ENCODE measurements at regions not wholly inside any gene's neighbourhood (a gene's known extent, or its start where the extent isn't known, plus 50 kb on each side); places are given as distances from the start of the nearest gene placed in this dataset.

DNA sequence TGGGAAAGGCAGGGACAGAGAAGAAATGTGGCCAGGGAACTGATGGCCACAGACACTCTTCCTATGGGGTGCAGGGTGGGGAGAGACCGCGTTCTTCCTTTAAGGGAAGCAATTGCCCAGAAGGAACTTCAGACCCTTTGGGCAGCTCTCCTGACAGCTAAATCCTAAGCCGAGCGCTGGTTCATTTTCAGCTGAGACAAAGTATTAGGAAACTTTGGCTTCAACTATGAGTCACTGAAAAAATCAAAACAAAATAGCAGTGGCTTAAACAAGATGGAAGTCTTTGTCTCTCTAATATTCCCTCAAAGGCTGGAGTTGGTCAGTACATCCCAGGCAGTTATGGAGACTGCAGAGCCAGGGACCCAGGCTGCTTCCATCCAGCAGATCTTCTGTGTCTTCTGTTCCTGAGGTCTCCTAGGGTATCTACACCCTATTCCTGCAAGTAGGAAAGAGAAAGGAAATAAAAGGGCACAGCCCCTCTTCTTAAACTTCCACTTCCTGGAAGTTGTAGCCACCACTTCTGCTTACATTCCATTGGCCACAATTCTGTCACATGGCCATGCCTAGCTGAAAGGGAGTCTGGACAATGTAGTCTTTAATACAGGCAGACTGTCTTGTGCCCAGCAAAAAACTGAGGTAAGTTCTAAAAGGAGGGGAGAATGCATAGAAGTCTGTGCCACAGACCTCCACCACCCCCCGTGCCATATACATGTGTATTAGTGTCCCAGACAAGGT lies 163.5 kb downstream of the KATNAL1 start:
- TF ChIP-seq, protein P1, sequence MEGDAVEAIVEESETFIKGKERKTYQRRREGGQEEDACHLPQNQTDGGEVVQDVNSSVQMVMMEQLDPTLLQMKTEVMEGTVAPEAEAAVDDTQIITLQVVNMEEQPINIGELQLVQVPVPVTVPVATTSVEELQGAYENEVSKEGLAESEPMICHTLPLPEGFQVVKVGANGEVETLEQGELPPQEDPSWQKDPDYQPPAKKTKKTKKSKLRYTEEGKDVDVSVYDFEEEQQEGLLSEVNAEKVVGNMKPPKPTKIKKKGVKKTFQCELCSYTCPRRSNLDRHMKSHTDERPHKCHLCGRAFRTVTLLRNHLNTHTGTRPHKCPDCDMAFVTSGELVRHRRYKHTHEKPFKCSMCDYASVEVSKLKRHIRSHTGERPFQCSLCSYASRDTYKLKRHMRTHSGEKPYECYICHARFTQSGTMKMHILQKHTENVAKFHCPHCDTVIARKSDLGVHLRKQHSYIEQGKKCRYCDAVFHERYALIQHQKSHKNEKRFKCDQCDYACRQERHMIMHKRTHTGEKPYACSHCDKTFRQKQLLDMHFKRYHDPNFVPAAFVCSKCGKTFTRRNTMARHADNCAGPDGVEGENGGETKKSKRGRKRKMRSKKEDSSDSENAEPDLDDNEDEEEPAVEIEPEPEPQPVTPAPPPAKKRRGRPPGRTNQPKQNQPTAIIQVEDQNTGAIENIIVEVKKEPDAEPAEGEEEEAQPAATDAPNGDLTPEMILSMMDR (IDR thresholded peaks at IDR 0.05; ENCODE audit: low read depth, low read length) = no peak
- no peak overlapping the region for H3K4me3 ChIP-seq (ENCODE audit: low read depth, low read length)

DNA sequence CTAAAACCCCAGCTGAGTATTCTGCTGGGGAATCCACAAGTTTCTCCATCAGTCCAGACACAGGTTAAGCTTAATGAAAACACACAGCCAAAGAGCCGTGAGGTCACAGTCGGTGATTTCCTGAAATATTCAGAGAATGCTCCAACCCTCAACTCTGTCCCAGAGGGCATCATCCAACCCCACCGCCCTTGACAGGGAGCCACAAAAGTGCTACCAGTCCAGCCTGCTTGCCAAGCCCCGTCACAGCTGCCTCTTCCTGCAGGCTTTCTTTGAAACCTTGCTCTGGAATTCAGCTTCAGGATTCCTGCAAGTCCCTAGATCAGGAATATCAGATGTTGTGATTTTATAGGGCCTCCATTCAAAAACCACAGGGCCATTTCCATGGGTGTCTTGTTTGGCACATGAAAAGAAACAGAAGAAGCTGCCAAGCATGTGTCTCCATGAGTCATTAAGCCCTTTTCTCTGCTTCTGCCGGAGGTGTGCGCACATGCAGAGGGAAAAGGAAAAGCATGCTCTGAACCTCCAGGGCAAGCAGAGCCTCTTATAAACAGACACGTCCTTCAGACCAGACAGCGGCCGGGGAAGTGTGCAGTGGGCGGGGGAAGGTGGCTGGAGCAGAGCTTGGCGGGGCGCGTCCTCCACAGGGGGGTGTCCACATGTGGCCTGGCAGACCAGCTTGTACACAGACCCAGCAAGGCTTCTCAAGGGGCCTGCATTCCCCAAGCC lies 164.7 kb downstream of the KATNAL1 start:
- no peak overlapping the region for H3K4me3 ChIP-seq (ENCODE audit: low read depth, low read length)
- TF ChIP-seq, protein P1 (IDR thresholded peaks at IDR 0.05; ENCODE audit: low read depth, low read length) = no peak

DNA sequence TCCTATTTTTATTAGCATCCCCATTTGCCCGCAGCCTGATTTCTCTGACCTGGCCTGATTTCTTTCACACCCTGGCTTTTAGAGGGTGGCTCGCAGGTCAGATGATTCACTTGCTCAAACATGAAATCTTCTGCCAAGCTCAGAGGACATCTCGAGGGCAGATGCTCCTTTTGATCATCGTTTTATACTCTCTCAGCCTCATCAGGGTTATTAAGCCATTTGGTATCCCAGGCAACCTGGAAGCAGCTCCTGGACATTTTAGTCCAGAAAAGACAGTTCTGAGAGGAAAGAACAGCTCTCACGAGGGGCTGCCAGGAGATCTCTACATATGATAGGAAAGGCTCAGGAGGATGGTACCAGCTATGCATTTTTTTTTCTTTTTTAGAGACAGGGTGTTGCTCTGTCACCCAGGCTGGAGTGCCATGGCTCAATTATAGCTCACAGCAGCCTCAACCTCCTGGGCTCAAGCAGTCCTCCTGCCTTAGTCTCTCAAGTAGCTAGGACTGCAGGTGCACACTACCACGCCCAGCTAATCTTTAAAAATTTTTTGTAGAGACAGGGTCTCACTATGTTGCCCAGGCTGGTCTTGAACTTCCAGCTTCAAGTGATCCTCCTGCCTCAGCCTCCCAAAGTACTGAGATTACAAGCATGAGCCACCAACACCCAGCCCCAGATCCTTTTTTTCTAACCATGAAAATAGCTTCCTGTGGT lies 165.4 kb downstream of the KATNAL1 start:
- no peak overlapping the region for H3K4me3 ChIP-seq (ENCODE audit: low read depth, low read length)
- TF ChIP-seq, protein P1 (IDR thresholded peaks at IDR 0.05; ENCODE audit: low read depth, low read length) = no peak

DNA sequence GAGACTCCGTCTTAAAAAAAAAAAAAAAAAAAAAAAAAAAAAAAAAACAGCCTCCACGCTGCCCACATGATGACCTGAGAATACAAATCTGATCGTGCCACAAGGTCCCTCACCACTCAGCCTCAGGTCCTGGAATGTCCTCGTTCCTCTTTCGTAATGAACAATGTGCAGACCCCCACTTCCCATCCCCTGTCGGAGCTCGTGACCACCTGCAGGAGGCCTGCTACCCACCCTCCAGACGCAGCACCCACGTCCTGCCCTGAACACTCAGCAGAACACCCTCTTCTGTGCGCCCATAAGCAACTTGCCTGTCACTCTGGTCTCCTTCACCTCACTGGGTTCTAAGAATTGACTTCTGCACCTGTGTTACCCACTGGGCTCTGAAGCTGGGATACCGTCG lies 166.4 kb downstream of the KATNAL1 start:
- H3K4me3 ChIP-seq (ENCODE audit: low read depth, low read length) = no peak overlapping the region
- TF ChIP-seq, protein P1 (IDR thresholded peaks at IDR 0.05; ENCODE audit: low read depth, low read length) = no peak

DNA sequence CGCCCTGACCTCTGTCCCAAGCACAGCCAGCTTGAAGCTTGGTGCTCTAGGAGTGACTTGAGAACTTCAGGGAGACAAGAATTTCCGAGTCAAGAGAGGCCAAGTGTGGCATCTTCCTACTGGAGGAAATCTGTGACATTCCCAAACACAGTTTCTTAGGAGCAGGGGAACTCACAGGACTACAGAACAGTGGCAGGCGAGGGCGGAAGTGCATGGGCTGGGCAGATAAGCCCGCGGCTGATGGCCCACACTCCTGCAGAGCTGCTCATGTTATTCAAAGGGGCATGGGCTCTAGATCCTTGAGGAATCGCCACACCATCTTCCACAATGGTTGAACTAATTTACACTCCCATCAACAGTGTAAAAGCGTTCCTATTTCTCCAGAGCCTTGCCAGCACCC lies 168.8 kb downstream of the KATNAL1 start:
- TF ChIP-seq, protein P1 (IDR thresholded peaks at IDR 0.05; ENCODE audit: low read depth, low read length) = no peak
- no peak overlapping the region for H3K4me3 ChIP-seq (ENCODE audit: low read depth, low read length)

DNA sequence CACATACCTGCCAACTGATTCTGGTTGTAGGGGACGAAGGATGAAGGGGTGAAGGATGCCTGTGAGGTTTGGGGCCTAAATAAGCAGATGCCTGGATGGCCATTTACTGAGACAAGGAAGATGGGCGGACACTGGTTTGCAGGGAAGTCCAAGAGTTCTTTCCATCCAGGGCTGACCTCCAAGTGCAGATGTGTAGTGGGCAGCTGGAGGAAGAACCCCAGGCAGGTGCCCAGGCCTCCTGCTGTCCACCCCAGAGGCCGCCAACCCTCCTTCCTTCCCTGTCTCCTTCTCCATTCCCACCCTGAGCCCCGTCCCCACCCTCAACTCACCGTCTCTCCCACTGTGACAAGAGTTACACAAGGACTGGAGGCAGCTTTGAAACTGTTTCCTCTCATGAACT lies 171.5 kb downstream of the KATNAL1 start:
- TF ChIP-seq, protein P1 (IDR thresholded peaks at IDR 0.05; ENCODE audit: low read depth, low read length) = no peak
- no peak overlapping the region for H3K4me3 ChIP-seq (ENCODE audit: low read depth, low read length)

DNA sequence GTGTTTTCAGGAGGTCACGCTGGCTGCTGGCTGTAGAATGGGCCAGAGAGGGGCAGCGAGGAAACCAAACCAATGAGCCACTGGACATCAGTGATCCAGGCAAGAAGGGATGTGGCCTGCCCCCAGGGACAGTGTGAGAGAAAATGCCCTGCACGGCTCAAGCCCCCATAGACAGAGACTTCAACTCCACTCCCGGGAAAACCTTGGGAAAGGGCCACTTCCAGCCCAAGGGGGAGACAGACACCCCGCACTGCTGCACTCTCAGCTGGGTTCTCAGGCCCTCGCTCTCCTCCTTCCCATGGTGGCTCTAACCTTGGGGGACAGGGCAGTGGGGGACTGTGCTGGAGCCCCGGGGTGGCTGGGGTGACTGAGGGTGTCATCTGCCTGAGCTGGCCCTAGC lies 172.0 kb downstream of the KATNAL1 start:
- TF ChIP-seq, protein P1 (IDR thresholded peaks at IDR 0.05; ENCODE audit: low read depth, low read length) = no peak
- H3K4me3 ChIP-seq (ENCODE audit: low read depth, low read length) = no peak overlapping the region
